Sigmoid colon (tissue), 6 donors: ENCODE measurements at regions not wholly inside any gene's neighbourhood (a gene's known extent, or its start where the extent isn't known, plus 50 kb on each side); places are given as distances from the start of the nearest gene placed in this dataset.

Experiments used
- DNase-seq: peaks from one replicate; pipeline ENCODE4 v3.0.0-alpha.2; 2019
- H3K27ac ChIP-seq, 4 donors: fragments of 200-600 bp; sonication (generic); one replicate each; pipeline ENCODE4 v1.5.1; 2016 to 2019; ENCODE audit warnings: mild to moderate bottlenecking in 1 of 4
- H3K27me3 ChIP-seq, 3 donors: fragments of 200-600 bp; sonication (generic); one replicate each; pipeline ENCODE4 v1.5.1; 2019; ENCODE audit warnings: mild to moderate bottlenecking in 1 of 3
- H3K36me3 ChIP-seq, 4 donors: fragments of 200-600 bp; sonication (generic); one replicate each; pipeline ENCODE4 v1.5.1; 2016 to 2019
- H3K4me1 ChIP-seq, 4 donors: fragments of 200-600 bp; sonication (generic); one replicate each; pipeline ENCODE4 v1.5.1; 2017 to 2019
- H3K4me3 ChIP-seq, 4 donors: fragments of 200-600 bp; sonication (generic); one replicate each; pipeline ENCODE4 v1.5.1; 2017 to 2019; ENCODE audit warnings: mild to moderate bottlenecking in 2 of 4, moderate library complexity in 1 of 4
- H3K9me3 ChIP-seq, 4 donors: fragments of 200-600 bp in 3 of 4; sonication (generic) in 3 of 4; one replicate each; pipeline versions ENCODE4 v1.5.1 to v1.6.1; 2013 to 2019
- EP300 ChIP-seq, 4 donors: sonication (generic); formaldehyde crosslinking; IDR thresholded peaks; one replicate each; pipeline ENCODE4 v1.6.1; 2017; ENCODE audit warnings: antibody characterized with exemption in 4 of 4
- POLR2A ChIP-seq, 2 donors: fragments of 450-650 bp; IDR thresholded peaks; one replicate each; pipeline ENCODE4 v1.6.1; 2016; ENCODE audit warnings: antibody characterized with exemption in 2 of 2, mild to moderate bottlenecking in 2 of 2, moderate library complexity in 2 of 2
- POLR2AphosphoS5 ChIP-seq, 4 donors: sonication (generic); formaldehyde crosslinking; IDR thresholded peaks; one replicate each; pipeline ENCODE4 v1.6.1; 2017; ENCODE audit warnings: antibody characterized with exemption in 4 of 4
- WGBS, 2 donors: extraction: QIAGEN DNeasy Blood & Tissue Kit; methylation state at CpG; one replicate each; pipeline ENCODE4 v1.1.7; 2013; 5-methylcytosine and 5-hydroxymethylcytosine counted together
- intact Hi-C: fragments of 100-400 bp; cut with DNase I; formaldehyde crosslinking; loops from one replicate; pipeline ENCODE4 v1.15.1; 2023
- TF ChIP-seq, protein P1 (sequence below), 4 experiments: fragments of 450-650 bp in 3 of 4; fragments of 200-600 bp in 1 of 4; IDR thresholded peaks; one replicate each; pipeline ENCODE4 v1.5.1; 2016 to 2019; ENCODE audit warnings: antibody characterized with exemption in 4 of 4, mild to moderate bottlenecking in 3 of 4, moderate library complexity in 2 of 4
- donor health status: healthy with polysubstance abuse.
- donor health status: healthy.

DNA sequence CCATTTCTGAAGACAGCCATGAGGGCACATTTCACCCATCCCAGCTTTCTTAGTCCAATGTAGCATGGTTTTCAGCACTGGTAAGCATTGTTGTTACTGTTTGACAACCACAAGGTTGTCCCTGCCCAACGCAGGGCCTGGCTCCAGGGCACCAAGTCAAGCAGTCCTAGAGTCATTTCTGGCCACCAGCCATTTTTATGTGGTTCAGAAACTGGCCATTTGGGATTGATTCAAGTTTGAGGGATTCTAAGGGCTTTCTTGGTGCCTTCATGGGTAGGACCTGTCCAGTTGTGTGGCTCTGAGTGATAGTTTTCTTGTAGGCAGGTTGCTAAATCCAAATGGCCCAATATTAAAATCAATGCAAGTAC is 535.4 kb upstream of the USP24 start:
- intact Hi-C loops, result no loop called here
- 20 to 74% methylated on average over 1 of the region's 1 CpG for WGBS, 2 donors
- no peak for DNase-seq
- H3K9me3 ChIP-seq, result peaks cover 0 to 5% (median 1%) of the 10 kb centered on the region in 4 donors
- H3K27me3 ChIP-seq, result no peaks in the 10 kb centered on the region
- no peak for TF ChIP-seq POLR2A (IDR thresholded peaks at IDR 0.05)
- TF ChIP-seq, protein P1, sequence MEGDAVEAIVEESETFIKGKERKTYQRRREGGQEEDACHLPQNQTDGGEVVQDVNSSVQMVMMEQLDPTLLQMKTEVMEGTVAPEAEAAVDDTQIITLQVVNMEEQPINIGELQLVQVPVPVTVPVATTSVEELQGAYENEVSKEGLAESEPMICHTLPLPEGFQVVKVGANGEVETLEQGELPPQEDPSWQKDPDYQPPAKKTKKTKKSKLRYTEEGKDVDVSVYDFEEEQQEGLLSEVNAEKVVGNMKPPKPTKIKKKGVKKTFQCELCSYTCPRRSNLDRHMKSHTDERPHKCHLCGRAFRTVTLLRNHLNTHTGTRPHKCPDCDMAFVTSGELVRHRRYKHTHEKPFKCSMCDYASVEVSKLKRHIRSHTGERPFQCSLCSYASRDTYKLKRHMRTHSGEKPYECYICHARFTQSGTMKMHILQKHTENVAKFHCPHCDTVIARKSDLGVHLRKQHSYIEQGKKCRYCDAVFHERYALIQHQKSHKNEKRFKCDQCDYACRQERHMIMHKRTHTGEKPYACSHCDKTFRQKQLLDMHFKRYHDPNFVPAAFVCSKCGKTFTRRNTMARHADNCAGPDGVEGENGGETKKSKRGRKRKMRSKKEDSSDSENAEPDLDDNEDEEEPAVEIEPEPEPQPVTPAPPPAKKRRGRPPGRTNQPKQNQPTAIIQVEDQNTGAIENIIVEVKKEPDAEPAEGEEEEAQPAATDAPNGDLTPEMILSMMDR (IDR thresholded peaks at IDR 0.05), result no peak
- H3K27ac ChIP-seq, result no peak overlapping the region
- no peak overlapping the region for H3K4me3 ChIP-seq
- H3K36me3 ChIP-seq, result no peaks in the 10 kb centered on the region
- no peaks in the 10 kb centered on the region for H3K4me1 ChIP-seq

DNA sequence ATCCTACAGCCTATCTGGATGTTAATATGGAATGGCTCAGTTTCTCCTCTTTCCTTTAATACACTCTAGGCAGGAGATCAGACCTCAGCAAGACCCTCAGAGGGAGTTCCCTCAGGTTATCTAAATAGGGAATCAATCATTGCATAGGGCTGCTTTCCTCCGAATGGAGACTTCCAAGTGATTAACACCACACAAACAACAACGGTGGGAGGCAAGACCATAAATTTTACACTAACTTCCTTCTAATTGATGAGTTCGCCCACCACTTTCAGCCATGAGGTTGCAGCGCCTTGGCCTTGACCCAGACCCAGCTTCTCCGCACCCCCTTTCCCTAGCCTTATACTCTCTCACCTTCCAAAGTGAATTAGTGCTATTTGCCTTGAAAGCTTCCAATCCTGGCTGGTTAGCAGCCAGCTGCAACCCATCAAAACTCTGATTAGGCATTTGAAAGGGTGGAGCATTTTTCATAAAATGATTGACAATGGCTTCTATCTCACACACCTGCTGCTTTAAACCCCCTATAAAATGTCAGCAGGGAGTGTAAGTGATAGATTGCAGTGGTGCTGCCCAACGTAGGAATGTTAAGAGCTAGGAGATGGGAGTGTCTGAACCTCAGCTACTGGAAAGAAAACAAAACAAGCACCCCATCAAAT is 534.9 kb upstream of the USP24 start:
- Histone ChIP-seq H3K4me1 (no peaks in the 10 kb centered on the region), H3K36me3 (no peaks in the 10 kb centered on the region), H3K4me3 (no peak overlapping the region), H3K27ac (no peak overlapping the region), H3K27me3 (no peaks in the 10 kb centered on the region), H3K9me3 (peaks cover 0 to 5% (median 1%) of the 10 kb centered on the region in 4 donors)
- TF ChIP-seq, protein P1 (IDR thresholded peaks at IDR 0.05), result no peak
- TF ChIP-seq POLR2AphosphoS5 (IDR thresholded peaks at IDR 0.05) (no peak), EP300 (IDR thresholded peaks at IDR 0.05) (no peak), POLR2A (IDR thresholded peaks at IDR 0.05) (no peak)
- DNase-seq, result no peak
- 20 to 55% methylated on average over 6 of the region's 6 CpGs for WGBS, 2 donors
- intact Hi-C loops, result no loop called here

- no peaks in the 10 kb centered on the region for H3K4me1 ChIP-seq
- DNase-seq, result no peak
- intact Hi-C loops, result no loop called here
- peaks cover 0 to 5% (median 1%) of the 10 kb centered on the region in 4 donors for H3K9me3 ChIP-seq
- H3K27me3 ChIP-seq, result no peaks in the 10 kb centered on the region
- no peak overlapping the region for H3K4me3 ChIP-seq
- 84 to 93% methylated on average over 5 of the region's 5 CpGs for WGBS, 2 donors
- no peak overlapping the region for H3K27ac ChIP-seq
- TF ChIP-seq POLR2AphosphoS5 (IDR thresholded peaks at IDR 0.05), result no peak
- no peak for TF ChIP-seq POLR2A (IDR thresholded peaks at IDR 0.05)
- TF ChIP-seq, protein P1 (IDR thresholded peaks at IDR 0.05), result no peak
- TF ChIP-seq EP300 (IDR thresholded peaks at IDR 0.05), result no peak
- H3K36me3 ChIP-seq, result no peaks in the 10 kb centered on the region
Observed at GRCh38 chr1:55747408-55747841, 532.3 kb upstream of the USP24 start.

GRCh38 chr1:55746710-55747109 is 531.5 kb upstream of the USP24 start:
- intact Hi-C loops, result no loop called here
- no peak overlapping the region for H3K27ac ChIP-seq

More at GRCh38 chr1:55746710-55747109, 531.5 kb upstream of the USP24 start:
- H3K4me3 ChIP-seq, result no peak overlapping the region
- H3K36me3 ChIP-seq, result no peaks in the 10 kb centered on the region
- TF ChIP-seq POLR2AphosphoS5 (IDR thresholded peaks at IDR 0.05) (no peak), EP300 (IDR thresholded peaks at IDR 0.05) (no peak), POLR2A (IDR thresholded peaks at IDR 0.05) (no peak)
- TF ChIP-seq, protein P1 (IDR thresholded peaks at IDR 0.05), result no peak
- H3K9me3 ChIP-seq, result peaks cover 0 to 5% (median 1%) of the 10 kb centered on the region in 4 donors
- no peaks in the 10 kb centered on the region for H3K27me3 ChIP-seq
- H3K4me1 ChIP-seq, result no peaks in the 10 kb centered on the region
- no peak for DNase-seq
